IPS-NIHi7 (cell line): ENCODE measurements at regions not wholly inside any gene's neighbourhood (a gene's known extent, or its start where the extent isn't known, plus 50 kb on each side); places are given as distances from the start of the nearest gene placed in this dataset.
"Not testable (repeated sequence)": the region's sequence is repeated elsewhere in the genome, so short reads cannot be mapped to it uniquely, and the experiment has no call there.

ENCODE experiments used
- DNase-seq: peaks from one replicate; pipeline ENCODE4 v3.0.0; 2012; ENCODE audit warnings: mixed read lengths; ENCODE audit errors: extremely low spot score

- DNase-seq: no peak
These were observed 115.4 kb upstream of the PRKCQ start for GRCh38 chr10:6695519-6695918.

- no peak for DNase-seq
These were observed 114.5 kb upstream of the PRKCQ start for GRCh38 chr10:6694447-6695140.

- no peak for DNase-seq
These were observed 112.8 kb upstream of the PRKCQ start for GRCh38 chr10:6692856-6693255.

- no peak for DNase-seq
These were observed 112.0 kb upstream of the PRKCQ start for GRCh38 chr10:6692103-6692502.

GRCh38 chr10:6689036-6689435, 109.0 kb upstream of the PRKCQ start:
- no peak for DNase-seq

GRCh38 chr10:6680735-6681134, 100.7 kb upstream of the PRKCQ start:
- DNase-seq: no peak

GRCh38 chr10:6678956-6679355, 98.9 kb upstream of the PRKCQ start:
- no peak for DNase-seq

- peak; percentile 74 for DNase-seq
These were observed 98.2 kb upstream of the PRKCQ start for GRCh38 chr10:6678211-6678803.

- DNase-seq: not testable (repeated sequence)
These were observed 97.1 kb upstream of the PRKCQ start for GRCh38 chr10:6677129-6677528.

GRCh38 chr10:6674291-6674690, 94.2 kb upstream of the PRKCQ start:
- no peak for DNase-seq

- DNase-seq: no peak
These were observed 91.9 kb upstream of the PRKCQ start for GRCh38 chr10:6671976-6672375.

- DNase-seq: peak; percentile 49
These were observed 89.3 kb upstream of the PRKCQ start for GRCh38 chr10:6669269-6669859.

GRCh38 chr10:6667679-6668270, 87.7 kb upstream of the PRKCQ start:
- peak; percentile 51 for DNase-seq

- no peak for DNase-seq
These were observed 87.1 kb upstream of the PRKCQ start for GRCh38 chr10:6667150-6667549.

GRCh38 chr10:6665847-6666246, 85.8 kb upstream of the PRKCQ start:
- no peak for DNase-seq

GRCh38 chr10:6660460-6660859, 80.4 kb upstream of the PRKCQ start:
- no peak for DNase-seq

- DNase-seq: no peak
These were observed 79.4 kb upstream of the PRKCQ start for GRCh38 chr10:6659451-6659850.

GRCh38 chr10:6657669-6658068, 77.6 kb upstream of the PRKCQ start:
- DNase-seq: no peak

- no peak for DNase-seq
These were observed 77.1 kb upstream of the PRKCQ start for GRCh38 chr10:6657196-6657595.

- no peak for DNase-seq
These were observed 74.5 kb upstream of the PRKCQ start for GRCh38 chr10:6654571-6654970.

- no peak for DNase-seq
These were observed 70.5 kb upstream of the PRKCQ start for GRCh38 chr10:6650586-6650985.

- DNase-seq: no peak
These were observed 69.8 kb upstream of the PRKCQ start for GRCh38 chr10:6649903-6650302.
